ENCODE measurements at regions not wholly inside any gene's neighbourhood (a gene's known extent, or its start where the extent isn't known, plus 50 kb on each side); places are given as distances from the start of the nearest gene placed in this dataset.

- H3K4me2 ChIP-seq (ENCODE audit: low read length): no peak overlapping the region
- no peaks in the 10 kb centered on the region for H3F3A ChIP-seq (ENCODE audit: low read length, unreplicated experiment)
- TF ChIP-seq EZH2 (IDR thresholded peaks at IDR 0.05; ENCODE audit: low read length, unreplicated experiment) (no peak), CTCF (conservative IDR thresholded peaks at IDR 0.05; ENCODE audit: low read depth, low read length) (no peak)
- ATAC-seq: no peak
- DNase-seq: no peak
- no peaks in the 10 kb centered on the region for H3K9me2 ChIP-seq (replicated peaks; ENCODE audit: low read length)
- no peak overlapping the region for H3K9ac ChIP-seq (ENCODE audit: low read length)
- ChIA-PET POLR2A (ENCODE audit: unreplicated experiment) (no interaction called here), CTCF (no interaction called here)
- H3K27me3 ChIP-seq (ENCODE audit: low read length): no peaks in the 10 kb centered on the region
- no peaks in the 10 kb centered on the region for H3K9me3 ChIP-seq (ENCODE audit: low read length)
- no peaks in the 10 kb centered on the region for H4K20me1 ChIP-seq (ENCODE audit: low read length)
- no peaks in the 10 kb centered on the region for H3K36me3 ChIP-seq (ENCODE audit: low read depth, low read length)
- intact Hi-C loops (cut with micrococcal nuclease): no loop called here
- H3K27ac ChIP-seq (ENCODE audit: low read length): no peak overlapping the region
- no peak overlapping the region for H2AFZ ChIP-seq (ENCODE audit: low read length)
- no peaks in the 10 kb centered on the region for H3K79me2 ChIP-seq (ENCODE audit: low read length)
- peaks cover 14% of the 10 kb centered on the region for H3K4me1 ChIP-seq (ENCODE audit: insufficient read depth, low read length)
- no TSS peak for BruUV-seq (replicated peaks)
- no peak overlapping the region for H3K4me3 ChIP-seq (ENCODE audit: low read length)
Measured at GRCh38 chr9:88268886-88269285, 119.4 kb upstream of the SPIN1 start.

- Histone ChIP-seq H3K79me2 (ENCODE audit: low read length) (no peaks in the 10 kb centered on the region), H4K20me1 (ENCODE audit: low read length) (no peaks in the 10 kb centered on the region), H3K27me3 (ENCODE audit: low read length) (no peaks in the 10 kb centered on the region), H3K9me2 (replicated peaks; ENCODE audit: low read length) (no peaks in the 10 kb centered on the region), H3F3A (ENCODE audit: low read length, unreplicated experiment) (no peaks in the 10 kb centered on the region), H3K9me3 (ENCODE audit: low read length) (no peaks in the 10 kb centered on the region), H3K9ac (ENCODE audit: low read length) (no peak overlapping the region), H3K4me1 (ENCODE audit: insufficient read depth, low read length) (peaks cover 14% of the 10 kb centered on the region), H3K4me3 (ENCODE audit: low read length) (no peak overlapping the region), H3K27ac (ENCODE audit: low read length) (no peak overlapping the region), H3K36me3 (ENCODE audit: low read depth, low read length) (no peaks in the 10 kb centered on the region), H2AFZ (ENCODE audit: low read length) (no peak overlapping the region), H3K4me2 (ENCODE audit: low read length) (no peak overlapping the region)
- intact Hi-C loops (cut with micrococcal nuclease): no loop called here
- TF ChIP-seq EZH2phosphoT487 (IDR thresholded peaks at IDR 0.05; ENCODE audit: borderline replicate concordance, low read length) (no peak), EZH2 (IDR thresholded peaks at IDR 0.05; ENCODE audit: low read length, unreplicated experiment) (no peak)
- POLR2A ChIA-PET (ENCODE audit: unreplicated experiment): no interaction called here
- CTCF ChIA-PET: no interaction called here
- ATAC-seq (no peak), DNase-seq (no peak)
- no TSS peak for BruUV-seq (replicated peaks)
Measured at GRCh38 chr9:88267283-88267682, 121.0 kb upstream of the SPIN1 start.

DNA sequence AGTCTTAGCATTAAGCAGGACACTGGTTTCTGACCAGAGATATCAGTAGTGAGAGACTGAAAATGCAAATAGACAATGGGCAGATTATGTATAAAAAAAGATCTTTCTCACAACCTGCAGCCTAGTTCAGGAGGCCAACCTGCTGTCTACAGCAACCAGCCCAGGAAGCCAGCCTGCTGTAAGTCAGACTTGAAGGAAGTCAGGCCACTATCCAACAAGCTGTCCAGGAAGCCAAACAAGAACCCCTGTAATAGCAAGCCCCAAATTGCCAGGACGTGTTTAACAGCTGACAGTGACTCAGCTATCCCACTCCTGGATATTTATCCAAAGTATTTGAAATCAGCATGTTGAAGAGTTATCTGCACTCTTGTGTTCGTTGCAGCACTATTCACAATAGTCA, 121.8 kb upstream of the SPIN1 start:
- intact Hi-C loops (cut with micrococcal nuclease): no loop called here
- Histone ChIP-seq H3K9me3 (ENCODE audit: low read length) (no peaks in the 10 kb centered on the region), H3K4me1 (ENCODE audit: insufficient read depth, low read length) (peaks cover 8% of the 10 kb centered on the region), H3K79me2 (ENCODE audit: low read length) (no peaks in the 10 kb centered on the region), H3K27ac (ENCODE audit: low read length) (no peak overlapping the region), H3K27me3 (ENCODE audit: low read length) (no peaks in the 10 kb centered on the region), H3K9me2 (replicated peaks; ENCODE audit: low read length) (no peaks in the 10 kb centered on the region), H4K20me1 (ENCODE audit: low read length) (no peaks in the 10 kb centered on the region), H3F3A (ENCODE audit: low read length, unreplicated experiment) (no peaks in the 10 kb centered on the region), H3K4me3 (ENCODE audit: low read length) (no peak overlapping the region), H3K36me3 (ENCODE audit: low read depth, low read length) (no peaks in the 10 kb centered on the region), H3K9ac (ENCODE audit: low read length) (no peak overlapping the region), H3K4me2 (ENCODE audit: low read length) (no peak overlapping the region), H2AFZ (ENCODE audit: low read length) (no peak overlapping the region)
- no TSS peak for BruUV-seq (replicated peaks)
- ChIA-PET CTCF (interaction anchor here (0.6 kb wide), 1 partner anchor 120 kb away, joined by 3 read pairs; no protein-coding TSS in a partner anchor), POLR2A (ENCODE audit: unreplicated experiment) (no interaction called here)
- no peak for DNase-seq
- TF ChIP-seq EZH2phosphoT487 (IDR thresholded peaks at IDR 0.05; ENCODE audit: borderline replicate concordance, low read length) (no peak), CTCF (conservative IDR thresholded peaks at IDR 0.05; ENCODE audit: low read depth, low read length) (no peak), EZH2 (IDR thresholded peaks at IDR 0.05; ENCODE audit: low read length, unreplicated experiment) (no peak)
- ATAC-seq: no peak
